Loucy (cell line): ENCODE measurements at regions not wholly inside any gene's neighbourhood (a gene's known extent, or its start where the extent isn't known, plus 50 kb on each side); places are given as distances from the start of the nearest gene placed in this dataset.

Source experiments
- H2AFZ ChIP-seq: fragments of 200-600 bp; sonication (generic); 2 replicates; pipeline ENCODE4 v1.6.0; 2016; ENCODE audit warnings: antibody characterized with exemption, mild to moderate bottlenecking, low read length, moderate library complexity
- H3F3A ChIP-seq: fragments of 200-600 bp; 2 replicates; pipeline ENCODE4 v1.6.0; 2016; ENCODE audit warnings: antibody characterized with exemption, low read depth, mild to moderate bottlenecking
- H3K27me3 ChIP-seq: fragments of 200-600 bp; sonication (generic); 2 replicates; pipeline ENCODE4 v1.6.1; 2014; ENCODE audit warnings: low read length, mild to moderate bottlenecking; ENCODE audit not compliant: insufficient read depth, poor library complexity, severe bottlenecking
- H3K36me3 ChIP-seq: fragments of 200-600 bp; sonication (generic); 2 replicates; pipeline ENCODE4 v1.6.1; 2016; ENCODE audit warnings: low read length; ENCODE audit not compliant: insufficient read depth
- H3K4me1 ChIP-seq: fragments of 200-600 bp; sonication (generic); 2 replicates; pipeline ENCODE4 v1.5.1; 2014; ENCODE audit warnings: low read length, mild to moderate bottlenecking; ENCODE audit not compliant: insufficient read depth, poor library complexity, severe bottlenecking
- H3K4me2 ChIP-seq: fragments of 200-600 bp; sonication (generic); 2 replicates; pipeline ENCODE4 v1.6.0; 2014; ENCODE audit warnings: antibody characterized with exemption, low read length, low read depth, mild to moderate bottlenecking; ENCODE audit not compliant: poor library complexity, severe bottlenecking
- H3K4me3 ChIP-seq: fragments of 200-600 bp; sonication (generic); 2 replicates; pipeline ENCODE4 v1.5.1; 2014; ENCODE audit warnings: low read length, mild to moderate bottlenecking, mixed read lengths; ENCODE audit not compliant: poor library complexity, severe bottlenecking
- H3K79me2 ChIP-seq: fragments of 200-600 bp; sonication (generic); 2 replicates; pipeline ENCODE4 v1.6.1; 2014; ENCODE audit warnings: low read length; ENCODE audit not compliant: insufficient read depth
- H3K9ac ChIP-seq: fragments of 200-600 bp; sonication (generic); 2 replicates; pipeline ENCODE4 v1.6.0; 2014; ENCODE audit warnings: mild to moderate bottlenecking, low read depth, low read length, moderate library complexity; ENCODE audit not compliant: poor library complexity, severe bottlenecking
- H3K9me2 ChIP-seq: fragments of 200-600 bp; sonication (generic); replicated peaks from 2 replicates; pipeline ENCODE4 v1.6.1; 2016; ENCODE audit warnings: low read depth, low read length, mixed read lengths
- H3K9me3 ChIP-seq: fragments of 200-600 bp; sonication (generic); 2 replicates; pipeline ENCODE4 v1.6.1; 2014; ENCODE audit warnings: mild to moderate bottlenecking, antibody characterized with exemption, low read length, low read depth; ENCODE audit not compliant: insufficient read depth
- H4K20me1 ChIP-seq: fragments of 200-600 bp; sonication (generic); 2 replicates; pipeline ENCODE4 v1.6.0; 2014; ENCODE audit warnings: antibody characterized with exemption, low read length, mild to moderate bottlenecking; ENCODE audit not compliant: insufficient read depth, poor library complexity, severe bottlenecking
- EZH2phosphoT487 ChIP-seq: fragments of 200-600 bp; IDR thresholded peaks from 2 replicates; pipeline ENCODE4 v1.6.1; 2018; ENCODE audit warnings: antibody characterized with exemption, mild to moderate bottlenecking, moderate library complexity, borderline replicate concordance
- TF ChIP-seq, protein P1 (sequence below): fragments of 200-600 bp; sonication (generic); conservative IDR thresholded peaks from 2 replicates; pipeline ENCODE4 v1.5.1; 2014; ENCODE audit warnings: mild to moderate bottlenecking, antibody characterized with exemption, low read length

DNA sequence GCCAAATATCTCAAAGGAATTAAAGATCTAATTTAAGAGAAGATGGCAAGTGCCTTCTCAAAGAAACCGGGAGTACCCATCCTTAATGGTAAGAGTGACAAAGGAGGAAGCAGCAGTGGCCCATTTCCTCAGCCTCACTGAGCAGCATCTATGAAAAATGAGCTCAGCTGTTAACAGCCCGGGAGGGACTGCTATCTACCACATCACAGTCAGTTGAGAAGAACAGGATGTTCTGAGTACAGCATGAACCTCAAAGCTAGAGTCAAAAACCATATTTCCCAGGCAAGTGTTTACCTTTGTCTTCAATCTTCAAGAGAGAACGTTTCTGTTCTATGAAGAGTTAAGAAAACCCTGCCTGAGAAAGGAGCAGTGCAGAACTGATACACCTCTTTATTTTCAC is 115.0 kb downstream of the BTG1 start:
- Histone ChIP-seq H3K9me2 (no peaks in the 10 kb centered on the region), H3K4me1 (peaks cover 56% of the 10 kb centered on the region), H3K9me3 (no peaks in the 10 kb centered on the region), H3K9ac (peak overlapping the region; percentile 52), H2AFZ (peak overlapping the region; percentile 54), H4K20me1 (no peaks in the 10 kb centered on the region), H3K36me3 (no peaks in the 10 kb centered on the region), H3K4me2 (peak overlapping the region; percentile 67), H3K4me3 (peak overlapping the region; percentile 47), H3F3A (no peaks in the 10 kb centered on the region), H3K27me3 (no peaks in the 10 kb centered on the region), H3K79me2 (no peaks in the 10 kb centered on the region)
- TF ChIP-seq, protein P1, sequence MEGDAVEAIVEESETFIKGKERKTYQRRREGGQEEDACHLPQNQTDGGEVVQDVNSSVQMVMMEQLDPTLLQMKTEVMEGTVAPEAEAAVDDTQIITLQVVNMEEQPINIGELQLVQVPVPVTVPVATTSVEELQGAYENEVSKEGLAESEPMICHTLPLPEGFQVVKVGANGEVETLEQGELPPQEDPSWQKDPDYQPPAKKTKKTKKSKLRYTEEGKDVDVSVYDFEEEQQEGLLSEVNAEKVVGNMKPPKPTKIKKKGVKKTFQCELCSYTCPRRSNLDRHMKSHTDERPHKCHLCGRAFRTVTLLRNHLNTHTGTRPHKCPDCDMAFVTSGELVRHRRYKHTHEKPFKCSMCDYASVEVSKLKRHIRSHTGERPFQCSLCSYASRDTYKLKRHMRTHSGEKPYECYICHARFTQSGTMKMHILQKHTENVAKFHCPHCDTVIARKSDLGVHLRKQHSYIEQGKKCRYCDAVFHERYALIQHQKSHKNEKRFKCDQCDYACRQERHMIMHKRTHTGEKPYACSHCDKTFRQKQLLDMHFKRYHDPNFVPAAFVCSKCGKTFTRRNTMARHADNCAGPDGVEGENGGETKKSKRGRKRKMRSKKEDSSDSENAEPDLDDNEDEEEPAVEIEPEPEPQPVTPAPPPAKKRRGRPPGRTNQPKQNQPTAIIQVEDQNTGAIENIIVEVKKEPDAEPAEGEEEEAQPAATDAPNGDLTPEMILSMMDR: no peak
- TF ChIP-seq EZH2phosphoT487: no peak

DNA sequence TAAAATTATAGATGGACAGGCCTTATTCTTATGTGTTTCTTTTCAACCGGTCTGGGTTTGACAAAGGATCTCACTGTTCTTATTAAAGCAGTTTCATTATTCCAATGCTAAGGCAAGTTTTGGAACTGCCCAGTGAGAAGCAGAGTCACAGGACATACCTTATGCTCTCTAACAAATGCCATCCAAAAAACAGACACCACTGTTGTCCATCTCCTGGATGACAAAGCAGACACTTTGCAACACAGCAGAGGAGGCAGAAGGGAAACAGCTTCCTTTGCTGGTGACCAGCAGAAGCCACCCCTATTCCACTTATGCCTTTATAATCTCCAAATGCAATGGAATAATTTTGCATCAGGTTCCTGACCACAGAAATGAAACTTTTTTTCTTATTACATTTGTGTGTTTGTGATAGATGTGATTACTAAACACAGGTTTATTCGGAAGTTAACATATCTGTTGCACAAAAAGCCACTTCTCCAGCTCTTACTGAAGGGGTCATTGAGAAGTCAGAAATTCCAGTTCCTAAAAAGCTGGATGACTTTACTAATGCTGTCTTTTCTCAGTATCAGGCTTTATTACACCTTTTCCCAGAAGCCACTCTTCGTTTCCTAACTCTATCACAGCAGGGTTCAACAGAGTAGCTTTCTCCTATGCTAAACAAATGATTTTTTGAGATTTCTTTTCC is 115.6 kb downstream of the BTG1 start:
- H3K36me3 ChIP-seq: no peaks in the 10 kb centered on the region
- peaks cover 50% of the 10 kb centered on the region for H3K4me1 ChIP-seq
- no peaks in the 10 kb centered on the region for H3K9me2 ChIP-seq
- H3K27me3 ChIP-seq: no peaks in the 10 kb centered on the region
- H3K9me3 ChIP-seq: no peaks in the 10 kb centered on the region
- peak overlapping the region; percentile 54 for H2AFZ ChIP-seq
- H3K9ac ChIP-seq: peak overlapping the region; percentile 52
- H3K4me3 ChIP-seq: peak overlapping the region; percentile 47
- H3K4me2 ChIP-seq: peak overlapping the region; percentile 67
- TF ChIP-seq, protein P1: no peak
- no peak for TF ChIP-seq EZH2phosphoT487
- no peaks in the 10 kb centered on the region for H3F3A ChIP-seq
- H3K79me2 ChIP-seq: no peaks in the 10 kb centered on the region
- no peaks in the 10 kb centered on the region for H4K20me1 ChIP-seq

DNA sequence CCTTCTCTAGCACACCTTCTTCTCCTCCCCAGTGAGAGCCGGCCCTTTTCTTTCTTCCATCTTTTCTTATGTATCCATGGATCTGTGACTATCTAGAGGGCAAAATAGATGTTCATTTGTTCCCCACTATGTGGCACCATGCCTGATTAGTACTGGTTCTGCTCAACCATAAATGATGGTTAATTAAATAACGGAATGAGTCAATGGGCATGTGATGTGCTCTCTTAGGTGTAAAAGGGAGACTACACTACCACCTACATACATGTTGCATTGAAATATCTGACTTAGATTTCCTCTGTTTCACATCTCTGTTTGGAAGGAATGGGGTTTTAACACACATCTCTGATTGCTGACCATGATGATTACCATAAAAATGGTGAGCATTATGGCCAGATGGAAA is 116.5 kb downstream of the BTG1 start:
- no peaks in the 10 kb centered on the region for H4K20me1 ChIP-seq
- H3K27me3 ChIP-seq: no peaks in the 10 kb centered on the region
- TF ChIP-seq, protein P1: no peak
- no peak for TF ChIP-seq EZH2phosphoT487
- no peak overlapping the region for H3K4me3 ChIP-seq
- no peaks in the 10 kb centered on the region for H3K9me2 ChIP-seq
- H3F3A ChIP-seq: no peaks in the 10 kb centered on the region
- peaks cover 42% of the 10 kb centered on the region for H3K4me1 ChIP-seq
- H3K79me2 ChIP-seq: no peaks in the 10 kb centered on the region
- H3K9me3 ChIP-seq: no peaks in the 10 kb centered on the region
- peak overlapping the region; percentile 21; the same call in 1 of the 2 replicates for H2AFZ ChIP-seq
- H3K9ac ChIP-seq: no peak overlapping the region
- no peaks in the 10 kb centered on the region for H3K36me3 ChIP-seq
- H3K4me2 ChIP-seq: no peak overlapping the region
